ENCODE measurements at regions not wholly inside any gene's neighbourhood (a gene's known extent, or its start where the extent isn't known, plus 50 kb on each side); places are given as distances from the start of the nearest gene placed in this dataset.
"Not testable (repeated sequence)": the region's sequence is repeated elsewhere in the genome, so short reads cannot be mapped to it uniquely, and the experiment has no call there.

DNA sequence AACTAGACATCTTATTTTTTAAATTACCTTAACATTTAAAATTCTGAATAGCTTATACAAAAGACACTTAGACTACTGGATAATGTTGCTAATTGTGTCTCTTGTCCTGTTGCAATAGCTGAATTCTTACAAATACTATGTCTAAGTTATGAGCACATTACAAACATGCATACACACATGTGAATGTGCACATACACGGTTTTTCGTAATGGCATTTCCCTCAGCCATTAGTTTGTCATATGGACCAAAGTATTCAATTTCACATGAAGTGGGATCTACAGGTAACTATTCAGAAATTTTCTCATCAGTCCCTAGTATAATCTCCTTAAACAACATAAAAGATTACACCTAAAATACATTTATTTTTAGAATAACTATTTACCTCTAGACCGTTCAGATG, 178.6 kb upstream of the BET1 start:
- 97 to 98% methylated on average over 2 to 3 of the region's 3 CpGs for WGBS, 2 experiments
- Histone ChIP-seq H3K36me3 (ENCODE audit: control insufficient read depth, insufficient read depth, low read length) (no peaks in the 10 kb centered on the region), H3K27me3 (ENCODE audit: control insufficient read depth, insufficient read depth, low read length, poor library complexity, severe bottlenecking) (no peaks in the 10 kb centered on the region), H3K4me1 (ENCODE audit: control insufficient read depth, insufficient read depth, low read length) (no peaks in the 10 kb centered on the region), H3K4me3 (ENCODE audit: insufficient read depth, low read depth, low read length) (no peak overlapping the region), H3K9me3 (ENCODE audit: control insufficient read depth, low read length) (no peaks in the 10 kb centered on the region), H3K27ac (ENCODE audit: insufficient read depth, low read depth, low read length, poor library complexity, severe bottlenecking) (no peak overlapping the region)

DNA sequence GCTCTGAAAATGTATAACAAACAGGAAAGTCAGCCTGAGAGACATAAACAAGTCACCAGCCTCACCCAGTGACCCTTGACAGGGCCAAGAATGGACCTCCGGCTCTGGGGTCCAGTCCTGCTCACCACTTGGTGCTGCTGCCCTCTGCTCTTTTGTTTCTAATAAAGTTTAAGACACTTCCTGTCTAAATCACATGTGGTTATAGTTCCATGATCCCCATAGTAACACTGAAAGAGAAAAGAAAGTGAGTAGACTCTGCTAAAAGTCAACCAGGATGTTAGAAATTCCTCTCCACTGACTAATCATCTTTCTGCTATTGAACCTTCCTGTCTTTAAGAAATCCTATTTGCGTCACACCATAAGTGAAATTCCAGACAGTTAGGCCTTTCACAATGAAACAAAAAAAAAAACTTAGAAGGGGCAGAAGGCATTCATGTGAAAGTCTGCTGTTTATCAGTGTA, 179.2 kb upstream of the BET1 start:
- 88% methylated on average over 2 of the region's 2 CpGs for WGBS, 2 experiments
- Histone ChIP-seq H3K4me3 (ENCODE audit: insufficient read depth, low read depth, low read length) (no peak overlapping the region), H3K9me3 (ENCODE audit: control insufficient read depth, low read length) (no peaks in the 10 kb centered on the region), H3K36me3 (ENCODE audit: control insufficient read depth, insufficient read depth, low read length) (no peaks in the 10 kb centered on the region), H3K4me1 (ENCODE audit: control insufficient read depth, insufficient read depth, low read length) (no peaks in the 10 kb centered on the region), H3K27ac (ENCODE audit: insufficient read depth, low read depth, low read length, poor library complexity, severe bottlenecking) (peak overlapping the region; percentile 47), H3K27me3 (ENCODE audit: control insufficient read depth, insufficient read depth, low read length, poor library complexity, severe bottlenecking) (no peaks in the 10 kb centered on the region)

DNA sequence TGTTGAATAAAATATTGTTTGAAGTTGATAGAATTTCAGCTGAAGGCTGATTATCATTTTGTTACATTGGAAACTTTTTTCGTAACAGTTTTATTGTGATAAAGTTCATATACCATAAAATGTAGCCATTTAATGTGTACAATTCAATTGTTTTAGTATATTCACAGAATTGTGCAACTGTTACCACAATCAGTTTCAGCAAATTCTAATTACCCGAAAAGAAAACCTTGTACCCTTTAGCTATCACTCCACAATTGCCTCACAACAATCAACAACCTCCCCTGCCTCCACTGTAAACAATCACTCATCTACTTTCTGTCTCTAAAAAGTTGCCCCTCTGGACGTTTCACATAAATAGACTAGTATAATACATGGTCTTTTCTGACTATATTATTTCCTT, 179.7 kb upstream of the BET1 start:
- H3K27ac ChIP-seq (ENCODE audit: insufficient read depth, low read depth, low read length, poor library complexity, severe bottlenecking) = no peak overlapping the region
- WGBS, 2 experiments = 96 to 97% methylated on average over 1 to 2 of the region's 3 CpGs

DNA sequence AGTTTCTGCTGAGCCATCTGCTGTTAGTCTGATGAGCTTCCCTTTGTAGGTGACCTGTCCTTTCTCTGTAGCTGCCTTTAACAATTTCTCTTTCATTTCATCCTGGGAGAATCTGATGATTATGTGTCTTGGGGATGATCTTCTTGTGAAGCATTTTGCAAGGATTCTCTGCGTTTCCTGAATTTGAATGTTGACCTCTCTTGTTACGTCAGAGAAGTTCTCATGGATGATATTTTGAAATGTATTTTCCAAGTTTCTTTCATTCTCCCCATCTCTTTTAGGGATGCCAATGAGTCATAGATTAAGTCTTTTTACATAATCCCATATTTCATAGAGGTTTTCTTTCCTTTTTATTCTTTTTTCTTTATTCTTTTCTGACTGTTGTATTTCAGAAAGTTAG, 184.2 kb upstream of the BET1 start:
- H3K4me1 ChIP-seq (ENCODE audit: control insufficient read depth, insufficient read depth, low read length) = no peaks in the 10 kb centered on the region
- H3K36me3 ChIP-seq (ENCODE audit: control insufficient read depth, insufficient read depth, low read length) = no peaks in the 10 kb centered on the region
- H3K4me3 ChIP-seq (ENCODE audit: insufficient read depth, low read depth, low read length) = no peak overlapping the region
- no peaks in the 10 kb centered on the region for H3K27me3 ChIP-seq (ENCODE audit: control insufficient read depth, insufficient read depth, low read length, poor library complexity, severe bottlenecking)
- H3K9me3 ChIP-seq (ENCODE audit: control insufficient read depth, low read length) = no peaks in the 10 kb centered on the region
- WGBS, 2 experiments = 96 to 100% methylated on average over 1 to 2 of the region's 2 CpGs
- no peak overlapping the region for H3K27ac ChIP-seq (ENCODE audit: insufficient read depth, low read depth, low read length, poor library complexity, severe bottlenecking)

More for the DNA sequence above, 179.7 kb upstream of the BET1 start:
- Histone ChIP-seq H3K36me3 (ENCODE audit: control insufficient read depth, insufficient read depth, low read length) (no peaks in the 10 kb centered on the region), H3K9me3 (ENCODE audit: control insufficient read depth, low read length) (no peaks in the 10 kb centered on the region), H3K4me3 (ENCODE audit: insufficient read depth, low read depth, low read length) (no peak overlapping the region), H3K4me1 (ENCODE audit: control insufficient read depth, insufficient read depth, low read length) (no peaks in the 10 kb centered on the region), H3K27me3 (ENCODE audit: control insufficient read depth, insufficient read depth, low read length, poor library complexity, severe bottlenecking) (no peaks in the 10 kb centered on the region)

DNA sequence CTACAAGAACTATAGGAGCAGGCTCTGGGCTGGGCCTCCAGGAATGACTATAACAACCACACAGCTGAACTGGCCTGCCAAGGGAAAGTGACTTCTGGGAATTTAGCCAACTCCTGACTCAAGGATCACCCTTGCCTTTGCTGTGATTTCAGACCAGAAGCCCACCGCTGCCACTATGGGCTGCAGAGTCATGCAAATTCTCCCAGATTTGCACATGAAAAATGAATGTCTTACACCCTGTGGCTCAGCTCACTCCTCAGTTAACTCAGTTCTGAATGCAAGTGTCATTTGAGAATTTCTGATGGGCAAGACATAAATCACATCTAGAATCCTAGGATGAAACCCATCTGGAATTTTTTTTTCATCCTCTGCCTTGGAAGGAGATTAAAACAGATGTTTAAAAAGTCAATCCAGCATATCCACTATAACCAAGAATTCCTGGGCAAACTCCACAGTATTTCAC, 186.5 kb upstream of the BET1 start:
- H3K27me3 ChIP-seq (ENCODE audit: control insufficient read depth, insufficient read depth, low read length, poor library complexity, severe bottlenecking) = no peaks in the 10 kb centered on the region
- WGBS, 2 experiments = 0% methylated on average over 1 of the region's 1 CpG
- no peak overlapping the region for H3K27ac ChIP-seq (ENCODE audit: insufficient read depth, low read depth, low read length, poor library complexity, severe bottlenecking)

DNA sequence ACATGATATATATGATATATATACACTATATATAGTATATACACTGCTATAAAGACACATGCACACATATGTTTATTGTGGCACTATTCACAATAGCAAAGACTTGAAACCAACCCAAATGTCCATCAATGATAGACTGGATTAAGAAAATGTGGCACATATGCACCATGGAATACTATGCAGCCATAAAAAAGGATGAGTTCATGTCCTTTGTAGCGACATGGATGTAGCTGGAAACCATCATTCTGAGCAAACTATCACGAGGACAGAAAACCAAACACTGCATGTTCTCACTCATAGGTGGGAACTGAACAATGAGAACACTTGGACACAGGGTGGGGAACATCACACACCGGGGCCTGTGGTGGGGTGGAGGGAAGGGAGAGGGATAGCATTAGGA, 190.3 kb upstream of the BET1 start:
- not testable (repeated sequence) for H3K27ac ChIP-seq (ENCODE audit: insufficient read depth, low read depth, low read length, poor library complexity, severe bottlenecking); H3K4me1 ChIP-seq (ENCODE audit: control insufficient read depth, insufficient read depth, low read length); H3K36me3 ChIP-seq (ENCODE audit: control insufficient read depth, insufficient read depth, low read length); H3K9me3 ChIP-seq (ENCODE audit: control insufficient read depth, low read length); H3K4me3 ChIP-seq (ENCODE audit: insufficient read depth, low read depth, low read length); H3K27me3 ChIP-seq (ENCODE audit: control insufficient read depth, insufficient read depth, low read length, poor library complexity, severe bottlenecking)
- WGBS, 2 experiments = 83 to 98% methylated on average over 3 of the region's 3 CpGs

More for the DNA sequence above, 186.5 kb upstream of the BET1 start:
- no peaks in the 10 kb centered on the region for H3K36me3 ChIP-seq (ENCODE audit: control insufficient read depth, insufficient read depth, low read length)
- no peaks in the 10 kb centered on the region for H3K4me1 ChIP-seq (ENCODE audit: control insufficient read depth, insufficient read depth, low read length)
- no peak overlapping the region for H3K4me3 ChIP-seq (ENCODE audit: insufficient read depth, low read depth, low read length)
- no peaks in the 10 kb centered on the region for H3K9me3 ChIP-seq (ENCODE audit: control insufficient read depth, low read length)

DNA sequence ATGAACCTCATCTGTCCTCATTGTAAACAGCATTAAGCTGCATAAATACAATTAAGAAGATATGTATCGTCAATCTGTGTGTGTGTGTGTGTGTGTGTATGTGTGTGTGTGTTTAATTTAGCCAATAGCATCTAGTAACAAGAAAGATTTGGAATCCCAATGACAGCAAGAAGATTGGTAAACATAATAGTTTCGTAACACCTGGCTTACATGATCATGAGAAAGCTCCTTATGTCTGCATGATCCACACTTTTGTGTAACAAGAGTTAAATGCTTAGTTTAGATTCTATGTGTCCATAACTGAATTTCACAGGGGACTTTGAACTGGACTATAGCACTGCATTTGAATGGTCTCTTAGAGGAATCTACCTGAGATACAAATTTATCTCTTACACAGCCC, 191.0 kb upstream of the BET1 start:
- Histone ChIP-seq H3K27ac (ENCODE audit: insufficient read depth, low read depth, low read length, poor library complexity, severe bottlenecking) (no peak overlapping the region), H3K4me1 (ENCODE audit: control insufficient read depth, insufficient read depth, low read length) (no peaks in the 10 kb centered on the region), H3K36me3 (ENCODE audit: control insufficient read depth, insufficient read depth, low read length) (no peaks in the 10 kb centered on the region), H3K4me3 (ENCODE audit: insufficient read depth, low read depth, low read length) (no peak overlapping the region), H3K9me3 (ENCODE audit: control insufficient read depth, low read length) (no peaks in the 10 kb centered on the region), H3K27me3 (ENCODE audit: control insufficient read depth, insufficient read depth, low read length, poor library complexity, severe bottlenecking) (no peaks in the 10 kb centered on the region)
- 96 to 100% methylated on average over 1 to 2 of the region's 2 CpGs for WGBS, 2 experiments

DNA sequence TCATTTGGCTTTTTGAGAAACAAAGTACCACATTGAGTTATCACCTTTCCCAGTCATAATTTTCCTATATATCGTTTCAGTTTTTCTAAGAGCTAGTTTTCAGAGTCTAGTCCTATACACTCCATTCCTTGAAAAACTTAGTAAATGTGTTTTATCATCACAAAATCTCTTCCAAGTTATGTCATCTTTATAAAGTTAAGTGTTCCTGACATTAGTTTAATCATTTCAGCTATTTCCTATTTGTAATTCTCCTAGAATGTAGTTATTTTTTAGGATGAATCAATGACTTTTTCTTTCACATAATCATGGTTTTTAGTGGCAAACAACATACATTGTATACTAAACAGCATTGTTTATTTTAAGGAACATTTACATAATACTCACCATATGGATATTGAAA, 191.7 kb upstream of the BET1 start:
- 83 to 92% methylated on average over 1 of the region's 1 CpG for WGBS, 2 experiments
- H3K27me3 ChIP-seq (ENCODE audit: control insufficient read depth, insufficient read depth, low read length, poor library complexity, severe bottlenecking) = no peaks in the 10 kb centered on the region
- no peaks in the 10 kb centered on the region for H3K9me3 ChIP-seq (ENCODE audit: control insufficient read depth, low read length)
- H3K4me3 ChIP-seq (ENCODE audit: insufficient read depth, low read depth, low read length) = no peak overlapping the region
- no peak overlapping the region for H3K27ac ChIP-seq (ENCODE audit: insufficient read depth, low read depth, low read length, poor library complexity, severe bottlenecking)
- H3K36me3 ChIP-seq (ENCODE audit: control insufficient read depth, insufficient read depth, low read length) = no peaks in the 10 kb centered on the region
- H3K4me1 ChIP-seq (ENCODE audit: control insufficient read depth, insufficient read depth, low read length) = no peaks in the 10 kb centered on the region

DNA sequence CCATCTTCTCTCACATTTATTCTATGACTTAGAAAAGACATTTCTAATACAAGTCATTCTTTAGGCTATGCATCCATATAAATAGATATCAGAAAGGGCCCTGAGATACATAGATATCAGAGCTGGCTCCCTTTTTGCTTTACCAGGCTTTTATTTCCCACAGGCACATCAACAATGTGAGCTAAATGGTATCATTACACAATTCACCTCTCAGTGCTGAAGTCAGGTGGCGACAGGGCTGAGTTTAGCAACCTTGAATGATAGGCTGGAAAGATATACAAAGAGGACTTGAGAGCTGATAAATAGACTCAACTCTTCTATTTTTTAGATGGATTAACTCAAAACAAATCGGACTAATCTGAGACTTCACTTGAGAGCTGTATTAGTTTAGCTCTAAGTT, 189.2 kb upstream of the COL1A2 start:
- 77 to 87% methylated on average over 2 of the region's 2 CpGs for WGBS, 2 experiments
- H3K4me1 ChIP-seq (ENCODE audit: control insufficient read depth, insufficient read depth, low read length) = no peaks in the 10 kb centered on the region
- no peak overlapping the region for H3K27ac ChIP-seq (ENCODE audit: insufficient read depth, low read depth, low read length, poor library complexity, severe bottlenecking)
- H3K27me3 ChIP-seq (ENCODE audit: control insufficient read depth, insufficient read depth, low read length, poor library complexity, severe bottlenecking) = no peaks in the 10 kb centered on the region
- no peak overlapping the region for H3K4me3 ChIP-seq (ENCODE audit: insufficient read depth, low read depth, low read length)
- no peaks in the 10 kb centered on the region for H3K36me3 ChIP-seq (ENCODE audit: control insufficient read depth, insufficient read depth, low read length)
- H3K9me3 ChIP-seq (ENCODE audit: control insufficient read depth, low read length) = no peaks in the 10 kb centered on the region

DNA sequence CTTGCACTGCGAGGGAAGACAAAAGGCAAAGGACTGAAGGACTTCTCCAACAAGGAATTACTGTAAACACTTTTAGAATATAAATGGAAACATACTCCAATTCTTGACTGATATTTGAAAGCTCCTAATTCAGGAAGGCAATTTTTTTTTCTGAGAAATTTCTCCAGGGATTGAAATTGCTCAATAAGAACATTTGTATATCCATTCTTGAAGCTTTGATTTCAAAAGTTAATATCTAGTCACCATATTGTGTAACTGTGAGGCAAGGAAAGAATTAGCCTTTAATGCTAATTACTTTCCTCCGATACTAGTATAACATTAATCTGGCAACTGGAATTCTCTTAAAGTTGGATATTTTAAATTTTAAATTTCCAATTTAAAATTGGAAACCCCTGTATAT, 188.4 kb upstream of the COL1A2 start:
- Histone ChIP-seq H3K4me1 (ENCODE audit: control insufficient read depth, insufficient read depth, low read length) (no peaks in the 10 kb centered on the region), H3K4me3 (ENCODE audit: insufficient read depth, low read depth, low read length) (no peak overlapping the region), H3K27ac (ENCODE audit: insufficient read depth, low read depth, low read length, poor library complexity, severe bottlenecking) (no peak overlapping the region), H3K9me3 (ENCODE audit: control insufficient read depth, low read length) (no peaks in the 10 kb centered on the region), H3K27me3 (ENCODE audit: control insufficient read depth, insufficient read depth, low read length, poor library complexity, severe bottlenecking) (no peaks in the 10 kb centered on the region), H3K36me3 (ENCODE audit: control insufficient read depth, insufficient read depth, low read length) (no peaks in the 10 kb centered on the region)
- 93% methylated on average over 2 of the region's 2 CpGs; no CpG with 5 or more reads in 1 of the 2 experiments for WGBS, 2 experiments

DNA sequence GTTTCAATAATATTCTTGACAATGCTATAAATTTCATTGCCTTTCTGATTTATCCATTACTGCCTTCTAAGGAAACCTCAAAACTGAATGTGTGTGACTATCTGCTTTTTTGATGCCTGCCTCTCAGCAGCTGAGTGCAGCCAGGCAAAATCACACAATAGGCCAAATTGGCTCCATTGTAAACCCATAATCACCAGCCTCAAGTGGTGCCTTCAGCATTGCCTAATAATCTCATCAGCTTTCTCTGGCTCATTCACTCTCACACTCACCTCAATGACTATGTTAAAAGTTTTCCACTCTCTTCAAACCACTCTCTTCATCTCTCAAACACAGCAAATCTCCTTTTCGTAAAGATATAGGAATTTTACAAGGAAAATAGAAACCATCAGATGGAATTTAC, 182.5 kb upstream of the COL1A2 start:
- Histone ChIP-seq H3K9me3 (ENCODE audit: control insufficient read depth, low read length) (no peaks in the 10 kb centered on the region), H3K27ac (ENCODE audit: insufficient read depth, low read depth, low read length, poor library complexity, severe bottlenecking) (no peak overlapping the region)

More for the DNA sequence above, 182.5 kb upstream of the COL1A2 start:
- Histone ChIP-seq H3K36me3 (ENCODE audit: control insufficient read depth, insufficient read depth, low read length) (no peaks in the 10 kb centered on the region), H3K4me1 (ENCODE audit: control insufficient read depth, insufficient read depth, low read length) (no peaks in the 10 kb centered on the region), H3K4me3 (ENCODE audit: insufficient read depth, low read depth, low read length) (no peak overlapping the region), H3K27me3 (ENCODE audit: control insufficient read depth, insufficient read depth, low read length, poor library complexity, severe bottlenecking) (no peaks in the 10 kb centered on the region)
- 94 to 96% methylated on average over 1 of the region's 1 CpG for WGBS, 2 experiments

All from ectodermal cell (in vitro differentiated cells).